ENCODE measurements at regions not wholly inside any gene's neighbourhood (a gene's known extent, or its start where the extent isn't known, plus 50 kb on each side); places are given as distances from the start of the nearest gene placed in this dataset.
"Not testable (repeated sequence)": the region's sequence is repeated elsewhere in the genome, so short reads cannot be mapped to it uniquely, and the experiment has no call there.

- Histone ChIP-seq H3K27me3 (ENCODE audit: control insufficient read depth, insufficient read depth, low read length, poor library complexity, severe bottlenecking) (no peaks in the 10 kb centered on the region), H3K4me3 (ENCODE audit: insufficient read depth, low read depth, low read length) (no peak overlapping the region), H3K36me3 (ENCODE audit: control insufficient read depth, insufficient read depth, low read length) (no peaks in the 10 kb centered on the region), H3K9me3 (ENCODE audit: control insufficient read depth, low read length) (no peaks in the 10 kb centered on the region), H3K4me1 (ENCODE audit: control insufficient read depth, insufficient read depth, low read length) (peaks cover 39% of the 10 kb centered on the region), H3K27ac (ENCODE audit: insufficient read depth, low read depth, low read length, poor library complexity, severe bottlenecking) (no peak overlapping the region)
- WGBS, 2 experiments: 70 to 73% methylated on average over 10 of the region's 10 CpGs
These were observed 789.7 kb upstream of the RAB6C start for GRCh38 chr2:129189617-129190319.

GRCh38 chr2:129190494-129190893 is 789.0 kb upstream of the RAB6C start:
- H3K4me3 ChIP-seq (ENCODE audit: insufficient read depth, low read depth, low read length): no peak overlapping the region
- H3K4me1 ChIP-seq (ENCODE audit: control insufficient read depth, insufficient read depth, low read length): peaks cover 39% of the 10 kb centered on the region
- no peak overlapping the region for H3K27ac ChIP-seq (ENCODE audit: insufficient read depth, low read depth, low read length, poor library complexity, severe bottlenecking)
- H3K27me3 ChIP-seq (ENCODE audit: control insufficient read depth, insufficient read depth, low read length, poor library complexity, severe bottlenecking): no peaks in the 10 kb centered on the region
- H3K36me3 ChIP-seq (ENCODE audit: control insufficient read depth, insufficient read depth, low read length): no peaks in the 10 kb centered on the region
- H3K9me3 ChIP-seq (ENCODE audit: control insufficient read depth, low read length): no peaks in the 10 kb centered on the region
- 92 to 96% methylated on average over 6 of the region's 6 CpGs for WGBS, 2 experiments

- no peak overlapping the region for H3K27ac ChIP-seq (ENCODE audit: insufficient read depth, low read depth, low read length, poor library complexity, severe bottlenecking)
These were observed 787.9 kb upstream of the RAB6C start for GRCh38 chr2:129191530-129191929.

GRCh38 chr2:129192117-129192516 is 787.3 kb upstream of the RAB6C start:
- H3K27me3 ChIP-seq (ENCODE audit: control insufficient read depth, insufficient read depth, low read length, poor library complexity, severe bottlenecking): no peaks in the 10 kb centered on the region
- H3K4me3 ChIP-seq (ENCODE audit: insufficient read depth, low read depth, low read length): no peak overlapping the region
- peaks cover 33% of the 10 kb centered on the region for H3K4me1 ChIP-seq (ENCODE audit: control insufficient read depth, insufficient read depth, low read length)
- no peak overlapping the region for H3K27ac ChIP-seq (ENCODE audit: insufficient read depth, low read depth, low read length, poor library complexity, severe bottlenecking)
- WGBS, 2 experiments: 94 to 96% methylated on average over 5 of the region's 5 CpGs
- H3K9me3 ChIP-seq (ENCODE audit: control insufficient read depth, low read length): no peaks in the 10 kb centered on the region
- no peaks in the 10 kb centered on the region for H3K36me3 ChIP-seq (ENCODE audit: control insufficient read depth, insufficient read depth, low read length)

More at GRCh38 chr2:129191530-129191929, 787.9 kb upstream of the RAB6C start:
- H3K9me3 ChIP-seq (ENCODE audit: control insufficient read depth, low read length): no peaks in the 10 kb centered on the region
- no peak overlapping the region for H3K4me3 ChIP-seq (ENCODE audit: insufficient read depth, low read depth, low read length)
- no peaks in the 10 kb centered on the region for H3K27me3 ChIP-seq (ENCODE audit: control insufficient read depth, insufficient read depth, low read length, poor library complexity, severe bottlenecking)
- peaks cover 39% of the 10 kb centered on the region for H3K4me1 ChIP-seq (ENCODE audit: control insufficient read depth, insufficient read depth, low read length)
- H3K36me3 ChIP-seq (ENCODE audit: control insufficient read depth, insufficient read depth, low read length): no peaks in the 10 kb centered on the region
- WGBS, 2 experiments: 55 to 57% methylated on average over 4 of the region's 4 CpGs

- 85 to 86% methylated on average over 8 of the region's 8 CpGs for WGBS, 2 experiments
- Histone ChIP-seq H3K4me1 (ENCODE audit: control insufficient read depth, insufficient read depth, low read length) (peaks cover 30% of the 10 kb centered on the region), H3K27me3 (ENCODE audit: control insufficient read depth, insufficient read depth, low read length, poor library complexity, severe bottlenecking) (no peaks in the 10 kb centered on the region), H3K36me3 (ENCODE audit: control insufficient read depth, insufficient read depth, low read length) (no peaks in the 10 kb centered on the region), H3K4me3 (ENCODE audit: insufficient read depth, low read depth, low read length) (no peak overlapping the region), H3K9me3 (ENCODE audit: control insufficient read depth, low read length) (no peaks in the 10 kb centered on the region), H3K27ac (ENCODE audit: insufficient read depth, low read depth, low read length, poor library complexity, severe bottlenecking) (no peak overlapping the region)
These were observed 786.6 kb upstream of the RAB6C start for GRCh38 chr2:129192841-129193253.

GRCh38 chr2:129193961-129194360 is 785.5 kb upstream of the RAB6C start:
- H3K27ac ChIP-seq (ENCODE audit: insufficient read depth, low read depth, low read length, poor library complexity, severe bottlenecking): no peak overlapping the region
- H3K4me1 ChIP-seq (ENCODE audit: control insufficient read depth, insufficient read depth, low read length): peaks cover 30% of the 10 kb centered on the region
- no peak overlapping the region for H3K4me3 ChIP-seq (ENCODE audit: insufficient read depth, low read depth, low read length)
- H3K36me3 ChIP-seq (ENCODE audit: control insufficient read depth, insufficient read depth, low read length): no peaks in the 10 kb centered on the region
- no peaks in the 10 kb centered on the region for H3K27me3 ChIP-seq (ENCODE audit: control insufficient read depth, insufficient read depth, low read length, poor library complexity, severe bottlenecking)
- no peaks in the 10 kb centered on the region for H3K9me3 ChIP-seq (ENCODE audit: control insufficient read depth, low read length)
- WGBS, 2 experiments: 73 to 75% methylated on average over 4 of the region's 4 CpGs

- 94 to 96% methylated on average over 5 of the region's 5 CpGs for WGBS, 2 experiments
- H3K27ac ChIP-seq (ENCODE audit: insufficient read depth, low read depth, low read length, poor library complexity, severe bottlenecking): no peak overlapping the region
- no peaks in the 10 kb centered on the region for H3K27me3 ChIP-seq (ENCODE audit: control insufficient read depth, insufficient read depth, low read length, poor library complexity, severe bottlenecking)
- no peak overlapping the region for H3K4me3 ChIP-seq (ENCODE audit: insufficient read depth, low read depth, low read length)
- H3K36me3 ChIP-seq (ENCODE audit: control insufficient read depth, insufficient read depth, low read length): no peaks in the 10 kb centered on the region
- H3K4me1 ChIP-seq (ENCODE audit: control insufficient read depth, insufficient read depth, low read length): no peaks in the 10 kb centered on the region
- no peaks in the 10 kb centered on the region for H3K9me3 ChIP-seq (ENCODE audit: control insufficient read depth, low read length)
These were observed 780.0 kb upstream of the RAB6C start for GRCh38 chr2:129199501-129199900.

- no peaks in the 10 kb centered on the region for H3K27me3 ChIP-seq (ENCODE audit: control insufficient read depth, insufficient read depth, low read length, poor library complexity, severe bottlenecking)
- no peak overlapping the region for H3K27ac ChIP-seq (ENCODE audit: insufficient read depth, low read depth, low read length, poor library complexity, severe bottlenecking)
- WGBS, 2 experiments: 94 to 97% methylated on average over 2 of the region's 2 CpGs
- no peaks in the 10 kb centered on the region for H3K9me3 ChIP-seq (ENCODE audit: control insufficient read depth, low read length)
- no peaks in the 10 kb centered on the region for H3K4me1 ChIP-seq (ENCODE audit: control insufficient read depth, insufficient read depth, low read length)
- no peaks in the 10 kb centered on the region for H3K36me3 ChIP-seq (ENCODE audit: control insufficient read depth, insufficient read depth, low read length)
- no peak overlapping the region for H3K4me3 ChIP-seq (ENCODE audit: insufficient read depth, low read depth, low read length)
These were observed 777.8 kb upstream of the RAB6C start for GRCh38 chr2:129201696-129202095.

- no peaks in the 10 kb centered on the region for H3K4me1 ChIP-seq (ENCODE audit: control insufficient read depth, insufficient read depth, low read length)
- WGBS, 2 experiments: 82 to 100% methylated on average over 1 to 2 of the region's 3 CpGs
- no peak overlapping the region for H3K4me3 ChIP-seq (ENCODE audit: insufficient read depth, low read depth, low read length)
These were observed 776.1 kb upstream of the RAB6C start for GRCh38 chr2:129203331-129203730.

GRCh38 chr2:129204581-129204980 is 774.9 kb upstream of the RAB6C start:
- not testable (repeated sequence) for H3K9me3 ChIP-seq (ENCODE audit: control insufficient read depth, low read length); H3K27ac ChIP-seq (ENCODE audit: insufficient read depth, low read depth, low read length, poor library complexity, severe bottlenecking); H3K4me1 ChIP-seq (ENCODE audit: control insufficient read depth, insufficient read depth, low read length); H3K27me3 ChIP-seq (ENCODE audit: control insufficient read depth, insufficient read depth, low read length, poor library complexity, severe bottlenecking); H3K36me3 ChIP-seq (ENCODE audit: control insufficient read depth, insufficient read depth, low read length); H3K4me3 ChIP-seq (ENCODE audit: insufficient read depth, low read depth, low read length)
- 79 to 98% methylated on average over 2 of the region's 2 CpGs for WGBS, 2 experiments

More at GRCh38 chr2:129203331-129203730, 776.1 kb upstream of the RAB6C start:
- H3K36me3 ChIP-seq (ENCODE audit: control insufficient read depth, insufficient read depth, low read length): no peaks in the 10 kb centered on the region
- H3K27me3 ChIP-seq (ENCODE audit: control insufficient read depth, insufficient read depth, low read length, poor library complexity, severe bottlenecking): no peaks in the 10 kb centered on the region
- H3K27ac ChIP-seq (ENCODE audit: insufficient read depth, low read depth, low read length, poor library complexity, severe bottlenecking): no peak overlapping the region
- no peaks in the 10 kb centered on the region for H3K9me3 ChIP-seq (ENCODE audit: control insufficient read depth, low read length)
